RPMI8226 (cell line): ENCODE measurements at regions not wholly inside any gene's neighbourhood (a gene's known extent, or its start where the extent isn't known, plus 50 kb on each side); places are given as distances from the start of the nearest gene placed in this dataset.

ENCODE experiments used
- DNase-seq: peaks from one replicate; pipeline ENCODE4 v3.0.0-alpha.2; 2015

GRCh38 chr5:8663374-8663773 lies 794.4 kb downstream of the MTRR start:
- no peak for DNase-seq

DNA sequence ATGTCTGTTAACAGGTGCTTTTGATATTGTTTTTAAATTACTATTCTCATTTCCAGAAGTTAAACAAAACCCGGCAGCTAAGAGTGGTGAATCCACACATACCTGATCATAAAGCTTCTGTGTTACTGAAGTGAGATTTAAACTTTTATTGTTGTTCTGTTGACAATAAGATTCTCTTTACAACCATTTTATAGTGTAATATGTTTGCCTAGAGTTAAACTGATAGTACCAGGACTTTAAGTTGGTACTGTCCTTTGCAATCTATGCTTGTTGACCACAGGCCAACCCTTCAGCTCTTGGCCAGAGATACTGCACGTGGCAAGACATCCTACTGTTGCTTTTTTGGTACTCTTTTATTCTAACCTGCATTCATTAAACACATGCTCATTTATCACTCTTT lies 806.2 kb downstream of the MTRR start:
- DNase-seq: no peak

GRCh38 chr5:8676695-8677094 lies 807.7 kb downstream of the MTRR start:
- DNase-seq: no peak

DNA sequence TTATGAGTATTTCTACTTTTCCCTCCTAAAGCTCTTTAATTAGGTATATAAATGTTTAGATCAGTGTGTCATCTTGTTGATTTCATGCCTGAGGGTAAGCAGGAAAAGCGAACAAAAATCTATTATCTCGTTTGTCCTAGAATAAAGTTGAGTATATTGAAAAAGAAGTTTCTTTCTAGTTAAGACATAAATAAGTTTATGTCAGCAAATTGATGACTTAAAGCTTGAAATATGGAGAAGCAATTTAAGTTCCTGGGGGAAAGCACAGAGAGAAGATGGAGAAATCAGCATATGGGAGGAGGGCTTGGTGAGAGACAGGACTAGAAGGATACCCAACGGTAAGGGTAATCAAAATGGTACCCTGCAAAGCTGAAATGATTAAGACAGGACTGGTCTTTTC lies 813.4 kb downstream of the MTRR start:
- DNase-seq: no peak

DNA sequence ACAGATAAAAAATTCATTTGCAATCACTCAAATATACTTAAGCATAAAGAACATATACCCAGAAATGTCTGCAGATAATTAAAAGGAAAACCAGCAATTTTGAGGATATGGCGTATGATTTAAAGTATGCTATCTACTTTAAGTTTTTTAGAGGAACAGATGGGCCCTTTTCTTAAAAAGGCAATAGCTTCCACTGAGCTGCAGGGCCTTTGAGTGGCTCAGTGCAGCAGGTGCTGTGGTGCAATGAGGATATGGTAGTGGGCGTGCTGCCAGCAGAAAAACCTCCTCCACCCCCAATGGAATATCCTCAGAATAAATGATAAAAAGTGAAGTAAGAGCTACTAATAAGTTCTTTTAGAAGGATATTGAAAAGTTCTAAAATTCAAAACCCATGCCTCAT lies 814.5 kb downstream of the MTRR start:
- no peak for DNase-seq

DNA sequence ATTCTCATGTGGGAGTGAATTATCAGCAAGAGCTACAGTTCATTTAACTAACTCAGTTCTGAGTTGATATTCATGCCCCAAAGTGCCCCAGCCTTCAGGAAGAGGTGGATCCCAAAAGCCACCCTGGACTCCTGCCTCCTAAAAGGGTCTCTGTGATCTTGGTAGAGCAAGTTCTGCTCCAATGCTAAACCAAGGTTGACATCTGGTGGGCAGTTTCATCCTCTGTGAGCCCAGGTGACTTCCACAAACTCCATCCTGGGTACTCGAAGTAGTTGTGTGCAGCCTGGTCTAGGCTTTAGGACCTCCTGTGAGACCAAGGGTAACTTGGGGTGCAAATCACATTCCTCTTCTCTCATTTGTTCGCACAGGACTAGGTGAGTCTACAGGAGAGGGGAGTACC lies 816.8 kb downstream of the MTRR start:
- no peak for DNase-seq

DNA sequence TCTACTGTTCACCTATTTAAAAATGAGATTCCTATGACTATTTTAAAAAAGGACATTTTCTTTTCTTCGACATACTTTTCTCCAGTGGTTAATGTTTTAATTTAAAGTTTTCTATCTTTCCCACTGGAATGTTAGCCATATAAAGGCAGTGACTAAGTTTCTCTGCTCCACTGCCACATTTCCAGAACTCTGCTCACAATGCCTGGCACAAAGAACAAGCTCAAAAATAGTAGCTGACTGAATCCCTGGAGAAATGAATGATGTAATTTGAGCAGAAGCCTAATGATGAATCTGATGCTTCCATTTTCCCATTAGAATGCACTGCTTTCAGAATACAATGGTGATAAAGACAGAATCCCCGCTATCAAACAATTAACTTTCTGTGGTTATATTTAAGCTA lies 817.8 kb downstream of the MTRR start:
- DNase-seq: no peak

- no peak for DNase-seq
Observed at GRCh38 chr5:8689773-8690172, 820.8 kb downstream of the MTRR start.

DNA sequence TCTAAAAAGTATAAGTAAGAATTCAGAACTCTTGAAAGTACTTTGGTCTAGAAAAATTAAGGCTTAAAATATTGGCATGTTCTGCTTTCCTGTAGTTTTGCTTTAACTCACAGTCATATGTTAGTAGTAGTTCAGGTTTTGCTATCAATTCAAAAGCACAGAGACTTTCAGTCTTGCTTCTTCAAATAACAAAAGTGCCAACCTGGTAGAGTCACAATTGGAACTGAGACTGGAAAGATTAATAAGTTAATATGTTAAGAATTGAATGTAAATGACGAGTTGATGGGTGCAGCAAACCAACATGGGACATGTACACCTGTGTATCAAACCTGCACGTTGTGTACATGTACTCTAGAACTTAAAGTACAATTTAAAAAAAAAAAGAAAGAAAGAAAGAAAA lies 822.3 kb downstream of the MTRR start:
- DNase-seq: no peak

DNA sequence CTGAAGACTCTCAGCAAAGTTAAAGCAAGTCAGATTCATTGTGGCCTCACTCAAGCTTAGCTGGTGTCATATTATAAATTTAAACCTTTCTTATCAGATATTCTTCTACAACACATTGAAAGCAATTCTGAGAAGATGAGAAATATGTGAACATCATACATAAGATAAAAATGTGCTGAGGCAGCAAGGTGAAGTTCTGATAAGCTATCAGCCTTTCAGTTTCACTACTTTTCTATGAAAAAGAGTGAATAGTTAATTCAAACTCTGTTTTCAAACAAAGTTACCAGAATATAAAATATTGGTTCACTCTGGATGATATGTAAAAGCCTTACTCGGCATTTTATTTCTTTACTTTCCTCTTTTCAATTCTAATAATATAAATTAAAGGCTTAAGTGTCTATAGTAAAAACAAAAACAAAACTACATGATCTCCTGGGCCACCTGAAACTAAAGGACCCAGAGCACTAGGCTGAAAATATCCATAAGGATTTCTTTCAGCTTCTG lies 824.4 kb downstream of the MTRR start:
- DNase-seq: no peak

GRCh38 chr5:8694545-8694944 lies 825.6 kb downstream of the MTRR start:
- DNase-seq: no peak

DNA sequence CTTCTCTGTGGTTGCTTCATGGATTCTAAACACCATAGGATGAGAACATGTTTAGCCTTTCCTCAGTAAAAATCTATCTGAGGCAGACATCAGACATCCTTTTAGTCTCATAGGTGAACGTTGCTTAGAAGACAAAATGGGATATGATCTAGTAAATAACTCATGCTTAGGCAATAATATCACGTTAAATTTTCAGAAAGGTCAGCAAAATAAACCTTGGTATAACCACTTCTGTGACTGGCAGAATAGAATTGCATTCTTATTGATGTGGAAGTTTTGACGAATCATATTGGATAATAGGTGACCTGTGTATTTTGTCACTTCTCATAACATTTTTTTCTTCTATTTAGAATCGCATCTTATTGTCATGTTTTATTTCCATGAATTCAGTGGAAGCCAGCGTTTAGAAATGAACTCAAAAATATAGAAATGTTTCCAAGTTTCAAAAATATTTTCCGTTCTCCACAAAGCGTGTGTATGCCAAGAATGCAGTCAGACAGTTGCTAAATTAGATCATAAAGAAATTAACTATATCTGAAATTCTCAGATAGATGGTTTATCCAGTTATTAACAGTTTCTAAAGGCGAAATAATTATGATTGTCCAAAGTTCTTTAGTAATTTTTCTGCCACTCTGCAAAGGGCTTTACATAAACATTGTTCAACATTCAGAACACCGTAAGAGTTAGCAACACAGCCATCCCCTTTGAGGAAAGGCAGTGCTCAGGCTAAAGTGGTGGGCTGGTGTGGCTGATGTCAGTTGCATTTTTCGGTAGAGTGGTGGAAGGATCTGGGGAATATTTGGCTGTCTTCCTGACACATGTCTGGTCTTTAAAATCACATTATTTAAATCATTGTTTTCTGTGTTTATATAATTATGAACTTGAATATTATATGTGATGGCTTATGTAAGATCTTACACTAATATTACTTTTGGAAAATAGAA lies 827.2 kb downstream of the MTRR start:
- DNase-seq: no peak

DNA sequence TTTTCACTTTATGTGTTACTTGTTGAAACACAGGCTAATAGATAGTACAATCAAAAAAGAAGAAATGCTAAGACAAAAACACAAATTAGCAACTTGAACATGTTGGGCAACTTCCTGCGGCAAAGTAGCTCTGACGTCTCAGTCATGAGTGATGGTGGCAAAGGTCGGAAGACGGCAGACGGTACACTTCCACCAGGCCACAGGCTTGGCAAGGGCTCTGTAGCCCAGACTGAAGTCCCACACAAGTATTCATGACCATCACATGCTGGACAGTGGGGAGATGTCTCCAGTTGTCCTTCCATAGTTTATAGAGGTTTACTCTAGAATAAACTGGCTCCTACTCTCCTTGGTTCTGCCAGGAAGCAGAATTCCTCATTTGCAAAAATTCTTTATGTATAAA lies 831.3 kb downstream of the MTRR start:
- no peak for DNase-seq

GRCh38 chr5:8700671-8701070 lies 831.7 kb downstream of the MTRR start:
- no peak for DNase-seq

DNA sequence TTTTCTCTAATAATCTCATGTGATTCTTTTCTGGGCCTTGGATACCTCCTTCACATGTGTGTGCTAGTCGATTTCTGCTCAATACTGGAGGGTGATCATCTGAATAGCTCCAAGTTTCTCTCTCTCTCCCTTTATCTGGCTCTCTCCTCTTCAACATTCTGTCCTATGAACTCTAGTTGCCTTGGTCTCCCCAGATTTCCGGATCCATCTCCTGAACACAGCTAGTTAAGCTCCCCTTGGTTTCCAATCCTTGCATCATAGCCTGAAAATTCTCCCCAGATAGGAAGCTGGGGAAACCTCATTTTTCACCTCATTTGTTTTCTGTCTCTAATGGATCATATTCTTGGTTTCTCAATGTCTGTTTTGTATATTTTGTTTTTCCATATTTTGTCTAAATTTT lies 832.3 kb downstream of the MTRR start:
- DNase-seq: no peak

GRCh38 chr5:8710426-8710930 lies 835.4 kb downstream of the SEMA5A start:
- no peak for DNase-seq

DNA sequence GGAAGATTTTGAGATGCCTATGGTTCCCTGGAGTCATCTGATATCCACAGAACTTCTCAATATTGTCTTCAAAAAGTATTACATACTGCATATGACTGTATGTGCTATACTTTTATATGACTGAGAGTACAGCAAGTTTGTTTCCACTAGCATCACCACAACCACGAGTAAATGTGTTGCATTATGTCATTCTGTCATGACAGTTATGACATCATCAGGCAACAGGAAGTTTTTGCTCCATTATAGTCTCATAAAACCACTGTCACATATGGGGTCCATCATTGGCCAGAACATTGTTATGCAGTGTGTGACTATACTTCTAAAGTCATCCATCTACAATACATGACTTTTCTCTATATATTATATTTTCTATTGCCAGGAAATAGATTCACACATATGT lies 831.7 kb downstream of the SEMA5A start:
- DNase-seq: no peak

GRCh38 chr5:8714861-8715260 lies 831.0 kb downstream of the SEMA5A start:
- no peak for DNase-seq

- DNase-seq: no peak
Observed at GRCh38 chr5:8719796-8720195, 826.1 kb downstream of the SEMA5A start.

- no peak for DNase-seq
Observed at GRCh38 chr5:8720506-8720905, 825.4 kb downstream of the SEMA5A start.

- DNase-seq: no peak
Observed at GRCh38 chr5:8721536-8721935, 824.3 kb downstream of the SEMA5A start.

GRCh38 chr5:8726383-8727036 lies 819.4 kb downstream of the SEMA5A start:
- DNase-seq: no peak

- DNase-seq: no peak
Observed at GRCh38 chr5:8727396-8727795, 818.5 kb downstream of the SEMA5A start.

DNA sequence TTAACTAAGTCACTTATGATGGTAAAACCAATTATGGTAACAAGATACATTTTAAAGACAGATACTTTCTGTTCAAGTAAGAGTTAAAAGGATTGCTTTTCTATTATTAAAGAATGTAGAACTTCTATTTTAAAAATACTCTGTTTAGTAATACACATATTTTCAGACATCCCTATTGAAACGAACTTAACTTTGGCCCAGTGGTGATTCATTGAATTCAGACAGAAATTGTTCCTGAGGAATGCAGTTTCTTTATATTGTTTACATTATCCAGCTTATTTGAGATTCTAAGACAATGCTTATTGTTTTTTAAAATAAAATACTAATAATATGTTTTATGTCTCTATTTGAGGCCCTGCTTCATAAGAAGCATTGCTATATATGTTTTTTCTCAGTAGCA lies 816.4 kb downstream of the SEMA5A start:
- no peak for DNase-seq
